Tibial nerve (tissue), 4 donors: ENCODE measurements at regions not wholly inside any gene's neighbourhood (a gene's known extent, or its start where the extent isn't known, plus 50 kb on each side); places are given as distances from the start of the nearest gene placed in this dataset.

Source experiments
- DNase-seq, 2 donors: peaks; one replicate each; pipeline ENCODE4 v3.0.0-alpha.2; 2019; ENCODE audit warnings: low spot score in 2 of 2
- H3K27ac ChIP-seq, 4 donors: fragments of 200-600 bp; sonication (generic) in 3 of 4; one replicate each; pipeline ENCODE4 v1.5.1; 2017 to 2019; ENCODE audit warnings: mild to moderate bottlenecking in 1 of 4
- H3K27me3 ChIP-seq, 2 donors: fragments of 200-600 bp; sonication (generic) in 1 of 2; one replicate each; pipeline versions ENCODE4 v1.5.1 to v1.6.0; 2017 to 2019
- H3K36me3 ChIP-seq, 3 donors: fragments of 200-600 bp; sonication (generic); one replicate each; pipeline ENCODE4 v1.5.1; 2018 to 2019
- H3K4me1 ChIP-seq, 4 donors: fragments of 200-600 bp; sonication (generic) in 3 of 4; one replicate each; pipeline ENCODE4 v1.5.1; 2017 to 2019
- H3K4me3 ChIP-seq, 4 donors: fragments of 200-600 bp; sonication (generic) in 3 of 4; one replicate each; pipeline ENCODE4 v1.5.1; 2017 to 2019; ENCODE audit warnings: mild to moderate bottlenecking in 1 of 4, moderate library complexity in 1 of 4
- H3K9me3 ChIP-seq, 4 donors: fragments of 200-600 bp; sonication (generic) in 3 of 4; one replicate each; pipeline ENCODE4 v1.5.1; 2017 to 2019
- CTCF ChIP-seq, 5 experiments: fragments of 200-600 bp in 3 of 5; fragments of 450-650 bp in 2 of 5; sonication (generic) in 3 of 5; IDR thresholded peaks; one replicate each; pipeline ENCODE4 v1.5.1; 2016 to 2019; ENCODE audit warnings: antibody characterized with exemption in 5 of 5, mild to moderate bottlenecking in 3 of 5, moderate library complexity in 2 of 5
- EP300 ChIP-seq, 2 donors: sonication (generic); formaldehyde crosslinking; IDR thresholded peaks; one replicate each; pipeline ENCODE4 v1.6.1; 2017; ENCODE audit warnings: antibody characterized with exemption in 2 of 2, mild to moderate bottlenecking in 1 of 2
- POLR2A ChIP-seq, 2 donors: fragments of 450-650 bp; IDR thresholded peaks; one replicate each; pipeline ENCODE4 v1.6.1; 2017; ENCODE audit warnings: antibody characterized with exemption in 2 of 2, mild to moderate bottlenecking in 2 of 2, moderate library complexity in 2 of 2
- WGBS, 2 donors: methylation state at CpG; one replicate each; pipeline ENCODE4 v1.1.5; 2018; 5-methylcytosine and 5-hydroxymethylcytosine counted together

GRCh38 chr13:38421590-38422560, 72.2 kb downstream of the UFM1 start:
- Histone ChIP-seq H3K27ac (no peak overlapping the region), H3K27me3 (no peaks in the 10 kb centered on the region), H3K4me1 (no peaks in the 10 kb centered on the region), H3K9me3 (no peaks in the 10 kb centered on the region), H3K4me3 (no peak overlapping the region), H3K36me3 (no peaks in the 10 kb centered on the region)
- TF ChIP-seq CTCF (IDR thresholded peaks at IDR 0.05): no peak
- no peak for TF ChIP-seq POLR2A (IDR thresholded peaks at IDR 0.05)
- TF ChIP-seq EP300 (IDR thresholded peaks at IDR 0.05): no peak
- no peak for DNase-seq
- 88 to 94% methylated on average over 5 of the region's 5 CpGs for WGBS, 2 donors

- DNase-seq: no peak
- Histone ChIP-seq H3K4me3 (no peak overlapping the region), H3K27me3 (no peaks in the 10 kb centered on the region), H3K9me3 (no peaks in the 10 kb centered on the region), H3K27ac (no peak overlapping the region), H3K36me3 (no peaks in the 10 kb centered on the region), H3K4me1 (no peaks in the 10 kb centered on the region)
- TF ChIP-seq POLR2A (IDR thresholded peaks at IDR 0.05): no peak
- TF ChIP-seq EP300 (IDR thresholded peaks at IDR 0.05): no peak
- no peak for TF ChIP-seq CTCF (IDR thresholded peaks at IDR 0.05)
- 91 to 94% methylated on average over 1 of the region's 1 CpG for WGBS, 2 donors
Observed at GRCh38 chr13:38429916-38430315, 80.3 kb downstream of the UFM1 start.

GRCh38 chr13:38430796-38431195, 81.1 kb downstream of the UFM1 start:
- TF ChIP-seq EP300 (IDR thresholded peaks at IDR 0.05) (no peak), CTCF (IDR thresholded peaks at IDR 0.05) (no peak), POLR2A (IDR thresholded peaks at IDR 0.05) (no peak)
- H3K27me3 ChIP-seq: no peaks in the 10 kb centered on the region
- no peaks in the 10 kb centered on the region for H3K9me3 ChIP-seq
- WGBS, 2 donors: 53 to 59% methylated on average over 1 of the region's 1 CpG
- DNase-seq: no peak
- H3K36me3 ChIP-seq: no peaks in the 10 kb centered on the region
- no peak overlapping the region for H3K4me3 ChIP-seq
- no peaks in the 10 kb centered on the region for H3K4me1 ChIP-seq
- H3K27ac ChIP-seq: no peak overlapping the region

- no peak overlapping the region for H3K4me3 ChIP-seq
- no peak overlapping the region for H3K27ac ChIP-seq
- no peak for TF ChIP-seq CTCF (IDR thresholded peaks at IDR 0.05)
- no peak for TF ChIP-seq EP300 (IDR thresholded peaks at IDR 0.05)
- TF ChIP-seq POLR2A (IDR thresholded peaks at IDR 0.05): no peak
- H3K27me3 ChIP-seq: no peaks in the 10 kb centered on the region
- 57 to 70% methylated on average over 4 of the region's 4 CpGs for WGBS, 2 donors
- no peaks in the 10 kb centered on the region for H3K36me3 ChIP-seq
- DNase-seq: no peak
- no peaks in the 10 kb centered on the region for H3K4me1 ChIP-seq
- H3K9me3 ChIP-seq: no peaks in the 10 kb centered on the region
Observed at GRCh38 chr13:38440666-38441065, 91.0 kb downstream of the UFM1 start.

- WGBS, 2 donors: 78 to 89% methylated on average over 2 of the region's 2 CpGs
- TF ChIP-seq POLR2A (IDR thresholded peaks at IDR 0.05): no peak
- H3K36me3 ChIP-seq: no peaks in the 10 kb centered on the region
- no peaks in the 10 kb centered on the region for H3K4me1 ChIP-seq
- H3K9me3 ChIP-seq: no peaks in the 10 kb centered on the region
- no peak for DNase-seq
- no peak overlapping the region for H3K27ac ChIP-seq
- no peaks in the 10 kb centered on the region for H3K27me3 ChIP-seq
- no peak overlapping the region for H3K4me3 ChIP-seq
Observed at GRCh38 chr13:38444904-38445303, 95.3 kb downstream of the UFM1 start.
